Activated T-cell treated with anti-CD3 and anti-CD28 coated beads for 24 hours (primary cell): ENCODE measurements at regions not wholly inside any gene's neighbourhood (a gene's known extent, or its start where the extent isn't known, plus 50 kb on each side); places are given as distances from the start of the nearest gene placed in this dataset.

ENCODE experiments used
- DNase-seq: peaks from one replicate; pipeline ENCODE4 v3.0.0-alpha.2; 2020; ENCODE audit warnings: low read depth

GRCh38 chr12:131486451-131487230 is 224.2 kb upstream of the SFSWAP start:
- no peak for DNase-seq

GRCh38 chr12:131487388-131488124 is 223.3 kb upstream of the SFSWAP start:
- no peak for DNase-seq

- DNase-seq = no peak
Observed at GRCh38 chr12:131489718-131490117, 221.2 kb upstream of the SFSWAP start.

- DNase-seq = no peak
Observed at GRCh38 chr12:131491155-131491554, 219.7 kb upstream of the SFSWAP start.

GRCh38 chr12:131491916-131492490 is 218.9 kb upstream of the SFSWAP start:
- no peak for DNase-seq

GRCh38 chr12:131493068-131493826 is 217.6 kb upstream of the SFSWAP start:
- no peak for DNase-seq

GRCh38 chr12:131494216-131494615 is 216.7 kb upstream of the SFSWAP start:
- DNase-seq = no peak

GRCh38 chr12:131494741-131495524 is 216.0 kb upstream of the SFSWAP start:
- no peak for DNase-seq

- no peak for DNase-seq
Observed at GRCh38 chr12:131497966-131498365, 212.9 kb upstream of the SFSWAP start.

- no peak for DNase-seq
Observed at GRCh38 chr12:131499160-131499863, 211.6 kb upstream of the SFSWAP start.

GRCh38 chr12:131499864-131500190 is 211.1 kb upstream of the SFSWAP start:
- DNase-seq = no peak

- no peak for DNase-seq
Observed at GRCh38 chr12:131500564-131500963, 210.3 kb upstream of the SFSWAP start.

GRCh38 chr12:131505561-131505960 is 205.3 kb upstream of the SFSWAP start:
- DNase-seq = no peak

GRCh38 chr12:131506426-131506825 is 204.5 kb upstream of the SFSWAP start:
- no peak for DNase-seq

GRCh38 chr12:131507094-131507493 is 203.8 kb upstream of the SFSWAP start:
- no peak for DNase-seq

GRCh38 chr12:131507881-131508280 is 203.0 kb upstream of the SFSWAP start:
- no peak for DNase-seq

- DNase-seq = no peak
Observed at GRCh38 chr12:131509701-131510100, 201.2 kb upstream of the SFSWAP start.

GRCh38 chr12:131510431-131510830 is 200.5 kb upstream of the SFSWAP start:
- no peak for DNase-seq

- peak; percentile 54 for DNase-seq
Observed at GRCh38 chr12:131511391-131511802, 199.5 kb upstream of the SFSWAP start.

GRCh38 chr12:131511803-131512561 is 198.9 kb upstream of the SFSWAP start:
- no peak for DNase-seq
